SK-N-SH (cell line): ENCODE measurements at regions not wholly inside any gene's neighbourhood (a gene's known extent, or its start where the extent isn't known, plus 50 kb on each side); places are given as distances from the start of the nearest gene placed in this dataset.

ENCODE experiments used
- CTCF ChIA-PET: fragments of 300-600, 350-600 bp; formaldehyde crosslinking; extraction: SDS; loops from one replicate; lab custom pipeline; 2021; lab: Yijun Ruan, JAX
- POLR2A ChIA-PET: fragments of 350-600 bp; sonication (Branson Sonifier 250); formaldehyde crosslinking; extraction: SDS; loops from one replicate; lab custom pipeline; 2020; ENCODE audit warnings: antibody characterized with exemption, inconsistent platforms; lab: Yijun Ruan, JAX
- DNase-seq: peaks from one replicate; pipeline ENCODE4 v3.0.0; 2012
- H2AFZ ChIP-seq: fragments of 200-600 bp; sonication (generic); 2 replicates; pipeline ENCODE4 v1.8.1; 2016; ENCODE audit warnings: antibody characterized with exemption, mild to moderate bottlenecking, low read depth
- H3F3A ChIP-seq: fragments of 200-600 bp; sonication (generic); replicated peaks from 2 replicates; pipeline ENCODE3; 2016; ENCODE audit warnings: antibody characterized with exemption, mild to moderate bottlenecking; ENCODE audit not compliant: insufficient read depth
- H3K27ac ChIP-seq, 2 experiments: fragments of 200-500 bp in 1 of 2; fragments of 200-600 bp in 1 of 2; sonication (Bioruptor generic) in 1 of 2; sonication (generic), shearing (Covaris generic) in 1 of 2; 2 replicates each; pipeline versions ENCODE4 v1.5.1 to v1.6.1; 2014 to 2016; ENCODE audit warnings: low read depth in 2 of 2, inconsistent platforms in 1 of 2, low read length in 1 of 2, mild to moderate bottlenecking in 1 of 2, mixed read lengths in 1 of 2
- H3K27me3 ChIP-seq: fragments of 200-600 bp; sonication (generic), shearing (Covaris generic); 2 replicates; pipeline ENCODE4 v1.6.1; 2016; ENCODE audit warnings: mixed run types; ENCODE audit not compliant: insufficient read depth
- H3K36me3 ChIP-seq, 2 experiments: fragments of 200-500 bp in 1 of 2; fragments of 200-600 bp in 1 of 2; sonication (Bioruptor generic) in 1 of 2; sonication (generic) in 1 of 2; replicated peaks in 1 of 2; 2 replicates each; pipeline versions ENCODE3 to v1.5.1; 2014 to 2016; ENCODE audit warnings: low read length in 1 of 2, mild to moderate bottlenecking in 1 of 2; ENCODE audit not compliant: insufficient read depth in 2 of 2, control insufficient read depth in 1 of 2
- H3K4me1 ChIP-seq, 2 experiments: fragments of 200-500 bp in 1 of 2; fragments of 200-600 bp in 1 of 2; sonication (Bioruptor generic) in 1 of 2; sonication (generic), shearing (Covaris generic) in 1 of 2; 2 replicates each; pipeline versions ENCODE4 v1.5.1 to v1.6.1; 2014 to 2016; ENCODE audit warnings: low read depth in 1 of 2, low read length in 1 of 2, mixed run types in 1 of 2; ENCODE audit not compliant: insufficient read depth in 2 of 2, control insufficient read depth in 1 of 2
- H3K4me2 ChIP-seq: fragments of 200-600 bp; sonication (generic), shearing (Covaris generic); 2 replicates; pipeline ENCODE4 v1.6.1; 2017; ENCODE audit warnings: mixed run types
- H3K4me3 ChIP-seq, 2 experiments: fragments of 200-500 bp in 1 of 2; fragments of 200-600 bp in 1 of 2; sonication (Bioruptor generic) in 1 of 2; sonication (generic), shearing (Covaris generic) in 1 of 2; 2 replicates each; pipeline versions ENCODE4 v1.5.1 to v1.8.1; 2014 to 2016; ENCODE audit warnings: low read depth in 2 of 2, inconsistent platforms in 1 of 2, low read length in 1 of 2, mild to moderate bottlenecking in 1 of 2, mixed read lengths in 1 of 2, moderate library complexity in 1 of 2
- H3K79me2 ChIP-seq: fragments of 200-600 bp; sonication (generic); 2 replicates; pipeline ENCODE4 v1.8.1; 2017; ENCODE audit warnings: mild to moderate bottlenecking; ENCODE audit not compliant: insufficient read depth
- H3K9ac ChIP-seq: fragments of 200-600 bp; sonication (generic); 2 replicates; pipeline ENCODE4 v1.6.1; 2017; ENCODE audit warnings: mixed run types
- H3K9me2 ChIP-seq: fragments of 200-600 bp; sonication (generic); 2 replicates; pipeline ENCODE4 v1.6.1; 2017; ENCODE audit warnings: mixed run types
- H3K9me3 ChIP-seq: fragments of 200-600 bp; sonication (generic); 2 replicates; pipeline ENCODE4 v1.6.1; 2017; ENCODE audit warnings: mixed run types, mild to moderate bottlenecking, moderate library complexity
- H4K20me1 ChIP-seq: fragments of 200-600 bp; sonication (generic); 2 replicates; pipeline ENCODE4 v1.6.1; 2017; ENCODE audit warnings: mild to moderate bottlenecking, mixed run types; ENCODE audit not compliant: insufficient read depth
- CTCF ChIP-seq: fragments of 200-600 bp; sonication (generic); IDR thresholded peaks from 2 replicates; pipeline ENCODE4 v1.6.1; 2017; ENCODE audit warnings: antibody characterized with exemption, mild to moderate bottlenecking, moderate library complexity
- ELF1 ChIP-seq: IDR thresholded peaks from 2 replicates; pipeline ENCODE4 v1.4.0; 2012
- EP300 ChIP-seq, 2 experiments: IDR thresholded peaks; 2 replicates each; pipeline versions ENCODE4 v1.4.0 to v1.6.1; 2012; ENCODE audit warnings: borderline replicate concordance in 1 of 2, low read depth in 1 of 2, low read length in 1 of 2
- EZH2phosphoT487 ChIP-seq: fragments of 200-600 bp; sonication (generic); IDR thresholded peaks from 2 replicates; pipeline ENCODE4 v1.6.1; 2017; ENCODE audit warnings: low read depth, mixed run types, mild to moderate bottlenecking, antibody characterized with exemption, moderate library complexity, borderline replicate concordance
- FOSL2 ChIP-seq: IDR thresholded peaks from 2 replicates; pipeline ENCODE4 v1.4.0; 2012; ENCODE audit warnings: low read depth, mild to moderate bottlenecking, moderate library complexity, borderline replicate concordance
- FOXJ3 ChIP-seq: sonication (generic); formaldehyde crosslinking; IDR thresholded peaks from 2 replicates; pipeline ENCODE4 v1.5.1; 2020; ENCODE audit warnings: mild to moderate bottlenecking, missing genetic modification reagents
- MAX ChIP-seq: IDR thresholded peaks from 2 replicates; pipeline ENCODE4 v1.4.0; 2012; ENCODE audit warnings: low read depth
- MEF2A ChIP-seq: IDR thresholded peaks from 2 replicates; pipeline ENCODE4 v1.4.0; 2012; ENCODE audit warnings: low read depth, borderline replicate concordance
- POLR2AphosphoS5 ChIP-seq: IDR thresholded peaks from 2 replicates; pipeline ENCODE4 v1.6.1; 2012; ENCODE audit warnings: low read depth, low read length
- RCOR1 ChIP-seq: fragments of 150-350 bp; IDR thresholded peaks from 2 replicates; pipeline ENCODE4 v1.6.1; 2017; ENCODE audit warnings: antibody characterized with exemption, low read length
- SMC3 ChIP-seq: IDR thresholded peaks from 2 replicates; pipeline ENCODE4 v1.6.1; 2012; ENCODE audit warnings: low read depth, low read length, improper control_type of control experiment
- TCF12 ChIP-seq: IDR thresholded peaks from 2 replicates; pipeline ENCODE4 v1.4.0; 2012
- TEAD4 ChIP-seq: IDR thresholded peaks from 2 replicates; pipeline ENCODE4 v1.4.0; 2012; ENCODE audit warnings: mild to moderate bottlenecking, borderline replicate concordance; ENCODE audit not compliant: insufficient read depth
- USF1 ChIP-seq: IDR thresholded peaks from 2 replicates; pipeline ENCODE4 v1.4.0; 2012; ENCODE audit warnings: low read depth, borderline replicate concordance
- USF2 ChIP-seq: fragments of 150-350 bp; IDR thresholded peaks from 2 replicates; pipeline ENCODE4 v1.6.1; 2017; ENCODE audit warnings: antibody characterized with exemption, low read length, low read depth, borderline replicate concordance
- YY1 ChIP-seq: IDR thresholded peaks from 2 replicates; pipeline ENCODE4 v1.4.0; 2012; ENCODE audit warnings: low read depth, mild to moderate bottlenecking
- whole genome bisulfite sequencing: methylation state at CpG from one replicate; pipeline ENCODE4 v1.1.6; 2017; ENCODE audit warnings: low lambda C conversion rate; 5-methylcytosine and 5-hydroxymethylcytosine counted together

- TF ChIP-seq FOXJ3 (CRISPR knock-in tag) (no peak), TEAD4 (no peak), CTCF (no peak), POLR2AphosphoS5 (no peak), TCF12 (no peak), USF2 (no peak), MEF2A (no peak), EZH2phosphoT487 (no peak), MAX (no peak), ELF1 (no peak), USF1 (no peak)
- TF ChIP-seq, all 33 proteins: peak for 0
- H3K27ac ChIP-seq: no peak overlapping the region
- no peaks in the 10 kb centered on the region for H3K9me2 ChIP-seq
- H4K20me1 ChIP-seq: no peaks in the 10 kb centered on the region
- H3K9ac ChIP-seq: no peak overlapping the region
- POLR2A ChIA-PET: no interaction called here
- no peak overlapping the region for H2AFZ ChIP-seq
- H3K4me2 ChIP-seq: no peak overlapping the region
- WGBS: 82% methylated on average over 11 of the region's 11 CpGs
- H3F3A ChIP-seq: peaks cover 6% of the 10 kb centered on the region
- no peaks in the 10 kb centered on the region for H3K36me3 ChIP-seq
- H3K4me1 ChIP-seq: peaks cover 0 to 17% of the 10 kb centered on the region in 2 experiments; a peak in 1 of 4 replicates
- H3K79me2 ChIP-seq: no peaks in the 10 kb centered on the region
- H3K27me3 ChIP-seq: no peaks in the 10 kb centered on the region
- DNase-seq: peak; percentile 20
- H3K4me3 ChIP-seq: no peak overlapping the region
- CTCF ChIA-PET: interaction anchor here (0.6 to 1.0 kb wide), 2 partner anchors 7 to 14 kb away, joined by 3 to 4 read pairs; no protein-coding TSS in a partner anchor
- H3K9me3 ChIP-seq: peaks cover 19% of the 10 kb centered on the region
These were observed 60.8 kb upstream of the ELN start for GRCh38 chr7:73966941-73967831.

- H3K4me1 ChIP-seq: peaks cover 0 to 17% of the 10 kb centered on the region in 2 experiments; a peak in 1 of 4 replicates
- H3K79me2 ChIP-seq: no peaks in the 10 kb centered on the region
- H3K4me2 ChIP-seq: no peak overlapping the region
- no peaks in the 10 kb centered on the region for H3K9me2 ChIP-seq
- ChIA-PET POLR2A (interaction anchor here (0.7 kb wide), 1 partner anchor 32 kb away, joined by 3 read pairs; no protein-coding TSS in a partner anchor), CTCF (interaction anchor here (0.6 to 1.0 kb wide), 3 partner anchors 8 to 15 kb away, joined by 3 to 4 read pairs (median 3); no protein-coding TSS in a partner anchor)
- H4K20me1 ChIP-seq: no peaks in the 10 kb centered on the region
- no peak overlapping the region for H3K4me3 ChIP-seq
- no peak overlapping the region for H2AFZ ChIP-seq
- H3K27me3 ChIP-seq: no peaks in the 10 kb centered on the region
- H3K9ac ChIP-seq: no peak overlapping the region
- no peak for TF ChIP-seq USF1
- no peak for TF ChIP-seq CTCF
- no peak for TF ChIP-seq YY1
- TF ChIP-seq FOSL2: no peak
- TF ChIP-seq FOXJ3 (CRISPR knock-in tag): no peak
- TF ChIP-seq POLR2AphosphoS5: no peak
- no peak for TF ChIP-seq USF2
- no peak for TF ChIP-seq EP300 (IDR thresholded peaks at IDR 0.05; ENCODE audit: borderline replicate concordance in 1 of 2, low read depth in 1 of 2, low read length in 1 of 2)
- TF ChIP-seq RCOR1: no peak
- TF ChIP-seq SMC3: no peak
- no peak overlapping the region for H3K27ac ChIP-seq
- 84% methylated on average over 2 of the region's 2 CpGs for WGBS
- H3K36me3 ChIP-seq: no peaks in the 10 kb centered on the region
- no peak for DNase-seq
- peaks cover 6% of the 10 kb centered on the region for H3F3A ChIP-seq
- H3K9me3 ChIP-seq: peaks cover 14% of the 10 kb centered on the region
These were observed 60.1 kb upstream of the ELN start for GRCh38 chr7:73967832-73968290.
